Gastrocnemius medialis (tissue), 4 donors: ENCODE measurements at regions not wholly inside any gene's neighbourhood (a gene's known extent, or its start where the extent isn't known, plus 50 kb on each side); places are given as distances from the start of the nearest gene placed in this dataset.

Experiments
- CTCF ChIP-seq, 5 experiments: fragments of 450-650 bp in 3 of 5; fragments of 200-600 bp in 2 of 5; sonication (generic) in 2 of 5; IDR thresholded peaks in 4 of 5; conservative IDR thresholded peaks in 1 of 5; 1 replicate in 4 of 5; 2 replicates in 1 of 5; pipeline ENCODE4 v1.5.1; 2016 to 2019; ENCODE audit warnings: antibody characterized with exemption in 5 of 5, mild to moderate bottlenecking in 3 of 5, moderate library complexity in 3 of 5
- POLR2A ChIP-seq, 2 donors: fragments of 450-650 bp; IDR thresholded peaks; one replicate each; pipeline ENCODE4 v1.6.1; 2017; ENCODE audit warnings: antibody characterized with exemption in 2 of 2, mild to moderate bottlenecking in 2 of 2, moderate library complexity in 2 of 2

- no peak for TF ChIP-seq CTCF (IDR thresholded peaks at IDR 0.05 in 4 of 5, conservative IDR thresholded peaks at IDR 0.05 in 1 of 5)
- no peak for TF ChIP-seq POLR2A (IDR thresholded peaks at IDR 0.05)
These were observed 398.7 kb downstream of the NOVA1 start for GRCh38 chr14:26199096-26199495.
